Endothelial cell of umbilical vein (primary cell): ENCODE measurements at regions not wholly inside any gene's neighbourhood (a gene's known extent, or its start where the extent isn't known, plus 50 kb on each side); places are given as distances from the start of the nearest gene placed in this dataset.

Experiments used
- BruUV-seq: library from RNA; stranded (reverse); fragments of 400-500 nt; replicated peaks from 2 replicates; lab custom pipeline; 2021; lab: Mats Ljungman, UMichigan
- CTCF ChIA-PET: fragments of 300-600, 350-600 bp; sonication (Branson Sonifier 250); formaldehyde crosslinking; loops from one replicate; lab custom pipeline; 2021; ENCODE audit warnings: antibody characterized with exemption, inconsistent platforms; lab: Charles Lee
- POLR2A ChIA-PET: fragments of 300-600, 350-600 bp; sonication (Branson Sonifier 250); formaldehyde crosslinking; loops from one replicate; lab custom pipeline; 2021; ENCODE audit warnings: antibody characterized with exemption, inconsistent platforms; lab: Charles Lee
- DNase-seq: peaks from one replicate; pipeline ENCODE4 v3.0.0-alpha.2; 2011; ENCODE audit warnings: low read depth, low spot score
- FAIRE-seq: peaks from 2 replicates; lab custom pipeline; 2011; peaks lifted over from hg19 to GRCh38; lab: Jason Lieb, UNC
- H2AFZ ChIP-seq: 2 replicates; pipeline ENCODE4 v1.6.0; 2012; ENCODE audit warnings: low read depth, low read length, control low read depth, inconsistent platforms
- H3K27ac ChIP-seq: 2 replicates; pipeline ENCODE4 v1.5.1; 2011; ENCODE audit warnings: low read depth, mild to moderate bottlenecking, control low read depth, low read length, moderate library complexity; ENCODE audit not compliant: insufficient read depth
- H3K27me3 ChIP-seq, 2 experiments: 2 replicates each; pipeline versions ENCODE4 v1.6.0 to v1.6.1; 2011; ENCODE audit warnings: low read length in 2 of 2, mixed read lengths in 1 of 2; ENCODE audit not compliant: control insufficient read depth in 2 of 2, insufficient read depth in 2 of 2
- H3K36me3 ChIP-seq, 2 experiments: 2 replicates in 1 of 2; 3 replicates in 1 of 2; pipeline ENCODE4 v1.5.1; 2011; ENCODE audit warnings: low read length in 2 of 2, mild to moderate bottlenecking in 1 of 2, moderate library complexity in 1 of 2; ENCODE audit not compliant: control insufficient read depth in 2 of 2, insufficient read depth in 2 of 2; ENCODE audit errors: extremely low read depth in 1 of 2
- H3K4me1 ChIP-seq: 3 replicates; pipeline ENCODE4 v1.5.1; 2011; ENCODE audit warnings: mild to moderate bottlenecking, low read length; ENCODE audit not compliant: control insufficient read depth, insufficient read depth; ENCODE audit errors: extremely low read depth
- H3K4me2 ChIP-seq: 2 replicates; pipeline ENCODE4 v1.6.1; 2011; ENCODE audit warnings: low read length, control low read depth, mixed read lengths; ENCODE audit not compliant: insufficient read depth
- H3K4me3 ChIP-seq, 3 experiments: fragments of 200-600 bp in 1 of 3; sonication (generic), shearing (Covaris generic) in 1 of 3; replicated peaks in 1 of 3; 2 replicates each; pipeline ENCODE4 v1.5.1; 2011 to 2016; ENCODE audit warnings: control low read depth in 3 of 3, low read length in 3 of 3, mild to moderate bottlenecking in 2 of 3, inconsistent platforms in 1 of 3, low read depth in 1 of 3, moderate library complexity in 1 of 3; ENCODE audit not compliant: insufficient read depth in 1 of 3
- H3K79me2 ChIP-seq: 2 replicates; pipeline ENCODE4 v1.6.0; 2012; ENCODE audit warnings: low read length, inconsistent platforms; ENCODE audit not compliant: control insufficient read depth, insufficient read depth
- H3K9ac ChIP-seq: replicated peaks from 2 replicates; pipeline ENCODE3; 2011; ENCODE audit warnings: low read length, control low read depth; ENCODE audit not compliant: insufficient read depth; ENCODE audit errors: extremely low read depth
- H3K9me1 ChIP-seq: replicated peaks from 3 replicates; pipeline ENCODE4 v1.6.0; 2011; ENCODE audit warnings: mild to moderate bottlenecking, low read length; ENCODE audit not compliant: control insufficient read depth, insufficient read depth; ENCODE audit errors: extremely low read depth
- H3K9me3 ChIP-seq: replicated peaks from 2 replicates; pipeline ENCODE4 v1.5.1; 2012; ENCODE audit warnings: low read length, inconsistent platforms; ENCODE audit not compliant: control insufficient read depth, insufficient read depth
- H4K20me1 ChIP-seq: replicated peaks from 2 replicates; pipeline ENCODE3; 2011; ENCODE audit warnings: mild to moderate bottlenecking, low read length; ENCODE audit not compliant: control insufficient read depth, insufficient read depth; ENCODE audit errors: extremely low read depth
- CTCF ChIP-seq, 2 donors: IDR thresholded peaks; 1 replicate in 1 of 2; 2 replicates in 1 of 2; pipeline ENCODE4 v1.5.1; 2011; ENCODE audit warnings: low read length in 2 of 2, mild to moderate bottlenecking in 2 of 2, moderate library complexity in 2 of 2, control low read depth in 1 of 2, inconsistent platforms in 1 of 2, low read depth in 1 of 2; ENCODE audit not compliant: insufficient read depth in 1 of 2; ENCODE audit errors: extremely low read depth in 1 of 2
- GATA2 ChIP-seq: IDR thresholded peaks from 2 replicates; pipeline ENCODE4 v1.7.0; 2011; ENCODE audit warnings: low read depth, mild to moderate bottlenecking, moderate library complexity, mixed read lengths, low read length; ENCODE audit not compliant: insufficient read length, insufficient read depth
- JUN ChIP-seq: IDR thresholded peaks from 2 replicates; pipeline ENCODE4 v1.6.1; 2011; ENCODE audit warnings: borderline replicate concordance, low read depth; ENCODE audit not compliant: insufficient read length, insufficient read depth
- MYC ChIP-seq: IDR thresholded peaks from one replicate; pipeline ENCODE4 v1.6.1; 2011; ENCODE audit warnings: mild to moderate bottlenecking, low read depth, low read length
- POLR2A ChIP-seq: IDR thresholded peaks from 2 replicates; pipeline ENCODE4 v1.6.1; 2012; ENCODE audit warnings: low read depth, mild to moderate bottlenecking, control low read depth, low read length
- POLR2AphosphoS5 ChIP-seq: IDR thresholded peaks from 2 replicates; pipeline ENCODE4 v1.6.1; 2012; ENCODE audit warnings: low read depth, mild to moderate bottlenecking, control low read depth, low read length, moderate library complexity; ENCODE audit not compliant: insufficient read depth
- dilution Hi-C: fragments of 300-500 bp; cut with MboI; formaldehyde crosslinking; loops from one replicate; pipeline ENCODE4 v1.15.0; 2019; ENCODE audit warnings: low sequenced_read_pairs; ENCODE audit not compliant: extremely low pct_ligation_motif_present
- intact Hi-C: fragments of 100-400 bp; cut with micrococcal nuclease; formaldehyde crosslinking; loops from one replicate; pipeline ENCODE4 v1.10.0; 2022
- TF ChIP-seq, protein P1 (sequence below): IDR thresholded peaks from 2 replicates; pipeline ENCODE4 v1.6.1; 2011; ENCODE audit not compliant: insufficient read depth, insufficient read length

DNA sequence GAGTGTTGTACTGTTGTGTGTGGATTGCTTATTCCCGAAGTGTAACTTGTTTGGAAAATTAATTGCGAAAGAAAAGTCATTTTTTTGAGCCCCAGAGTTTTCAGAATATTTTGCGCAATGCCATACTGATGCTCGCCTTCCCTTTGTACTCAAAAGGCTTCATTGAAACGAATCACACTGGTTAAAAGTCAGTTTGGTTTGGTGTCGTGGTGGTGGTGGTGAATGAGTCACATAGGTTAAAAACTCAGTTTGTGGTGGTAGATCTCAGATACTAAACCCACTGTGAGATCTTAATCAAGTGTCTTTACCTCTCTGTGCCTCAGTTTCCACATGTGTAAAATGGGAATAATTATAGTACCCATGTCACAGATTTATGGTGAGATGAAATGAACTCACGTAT, 61.1 kb upstream of the IL6 start:
- no peaks in the 10 kb centered on the region for H3K79me2 ChIP-seq
- FAIRE-seq (peak; percentile 26), DNase-seq (no peak)
- H3K4me2 ChIP-seq = no peak overlapping the region
- no peak overlapping the region for H3K9ac ChIP-seq
- H4K20me1 ChIP-seq = no peaks in the 10 kb centered on the region
- TF ChIP-seq GATA2 = no peak
- TF ChIP-seq POLR2AphosphoS5 = no peak
- no peak for TF ChIP-seq CTCF (IDR thresholded peaks at IDR 0.05; ENCODE audit: extremely low read depth in 1 of 2, insufficient read depth in 1 of 2, low read depth in 1 of 2, low read length in 2 of 2)
- TF ChIP-seq MYC = no peak
- TF ChIP-seq, protein P1, sequence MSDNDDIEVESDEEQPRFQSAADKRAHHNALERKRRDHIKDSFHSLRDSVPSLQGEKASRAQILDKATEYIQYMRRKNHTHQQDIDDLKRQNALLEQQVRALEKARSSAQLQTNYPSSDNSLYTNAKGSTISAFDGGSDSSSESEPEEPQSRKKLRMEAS = no peak
- TF ChIP-seq JUN = no peak
- no peak for TF ChIP-seq POLR2A
- peaks cover 51% of the 10 kb centered on the region for H3K4me1 ChIP-seq
- no peaks in the 10 kb centered on the region for H3K9me1 ChIP-seq
- ChIA-PET CTCF (no interaction called here), POLR2A (no interaction called here)
- no TSS peak for BruUV-seq
- H2AFZ ChIP-seq = no peak overlapping the region
- no peaks in the 10 kb centered on the region for H3K27me3 ChIP-seq
- H3K36me3 ChIP-seq = no peaks in the 10 kb centered on the region
- dilution Hi-C loops = no loop called here
- intact Hi-C loops = loop anchor here (1.0 to 10.0 kb wide), 2 partner anchors 14 to 221 kb away; no protein-coding TSS in a partner anchor
- H3K4me3 ChIP-seq = no peak overlapping the region
- peak overlapping the region; percentile 76 for H3K27ac ChIP-seq
- H3K9me3 ChIP-seq = no peaks in the 10 kb centered on the region
